Epithelial cell of esophagus (primary cell): ENCODE measurements at regions not wholly inside any gene's neighbourhood (a gene's known extent, or its start where the extent isn't known, plus 50 kb on each side); places are given as distances from the start of the nearest gene placed in this dataset.

Source experiments
- DNase-seq: peaks from one replicate; pipeline ENCODE4 v3.0.0; 2010; ENCODE audit warnings: low read depth
- H3K4me3 ChIP-seq: 2 replicates; pipeline ENCODE4 v1.5.1; 2011; ENCODE audit warnings: mild to moderate bottlenecking, low read length, control low read depth
- TF ChIP-seq, protein P1 (sequence below): IDR thresholded peaks from 2 replicates; pipeline ENCODE4 v1.5.1; 2011; ENCODE audit warnings: low read depth, mild to moderate bottlenecking, low read length, control low read depth, inconsistent platforms; ENCODE audit not compliant: insufficient read depth; ENCODE audit errors: missing control alignments

GRCh38 chr6:164720-165119 is 127.6 kb upstream of the DUSP22 start:
- DNase-seq: no peak
- TF ChIP-seq, protein P1, sequence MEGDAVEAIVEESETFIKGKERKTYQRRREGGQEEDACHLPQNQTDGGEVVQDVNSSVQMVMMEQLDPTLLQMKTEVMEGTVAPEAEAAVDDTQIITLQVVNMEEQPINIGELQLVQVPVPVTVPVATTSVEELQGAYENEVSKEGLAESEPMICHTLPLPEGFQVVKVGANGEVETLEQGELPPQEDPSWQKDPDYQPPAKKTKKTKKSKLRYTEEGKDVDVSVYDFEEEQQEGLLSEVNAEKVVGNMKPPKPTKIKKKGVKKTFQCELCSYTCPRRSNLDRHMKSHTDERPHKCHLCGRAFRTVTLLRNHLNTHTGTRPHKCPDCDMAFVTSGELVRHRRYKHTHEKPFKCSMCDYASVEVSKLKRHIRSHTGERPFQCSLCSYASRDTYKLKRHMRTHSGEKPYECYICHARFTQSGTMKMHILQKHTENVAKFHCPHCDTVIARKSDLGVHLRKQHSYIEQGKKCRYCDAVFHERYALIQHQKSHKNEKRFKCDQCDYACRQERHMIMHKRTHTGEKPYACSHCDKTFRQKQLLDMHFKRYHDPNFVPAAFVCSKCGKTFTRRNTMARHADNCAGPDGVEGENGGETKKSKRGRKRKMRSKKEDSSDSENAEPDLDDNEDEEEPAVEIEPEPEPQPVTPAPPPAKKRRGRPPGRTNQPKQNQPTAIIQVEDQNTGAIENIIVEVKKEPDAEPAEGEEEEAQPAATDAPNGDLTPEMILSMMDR: no peak
- no peak overlapping the region for H3K4me3 ChIP-seq

GRCh38 chr6:165263-165662 is 127.0 kb upstream of the DUSP22 start:
- H3K4me3 ChIP-seq: no peak overlapping the region
- TF ChIP-seq, protein P1: no peak
- DNase-seq: no peak

GRCh38 chr6:165906-166305 is 126.4 kb upstream of the DUSP22 start:
- no peak overlapping the region for H3K4me3 ChIP-seq
- TF ChIP-seq, protein P1: no peak
- DNase-seq: no peak

- peak; percentile 63 for DNase-seq
- TF ChIP-seq, protein P1: peak; percentile 51
- no peak overlapping the region for H3K4me3 ChIP-seq
Observed at GRCh38 chr6:168865-169455, 123.3 kb upstream of the DUSP22 start.

- TF ChIP-seq, protein P1: no peak
- H3K4me3 ChIP-seq: no peak overlapping the region
- no peak for DNase-seq
Observed at GRCh38 chr6:174036-174435, 118.3 kb upstream of the DUSP22 start.

DNA sequence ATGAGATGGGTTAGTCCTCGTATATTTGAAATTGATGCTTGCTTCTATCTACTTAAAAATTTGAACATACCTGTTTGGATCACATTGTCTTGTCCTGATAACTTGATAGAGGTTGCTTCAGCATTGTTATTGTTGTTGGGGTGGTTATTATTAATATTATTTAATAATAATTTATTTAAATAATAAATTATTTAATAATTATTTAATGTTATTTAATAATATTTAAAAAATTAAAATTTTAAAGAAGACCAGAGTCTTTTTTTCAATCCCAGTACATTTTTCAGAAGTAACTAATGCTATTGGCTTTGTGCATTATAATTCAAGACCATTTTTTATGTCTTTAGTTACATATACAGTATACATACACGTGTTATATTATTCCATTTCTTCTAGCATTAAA is 116.6 kb upstream of the DUSP22 start:
- TF ChIP-seq, protein P1: no peak
- H3K4me3 ChIP-seq: no peak overlapping the region
- DNase-seq: no peak

DNA sequence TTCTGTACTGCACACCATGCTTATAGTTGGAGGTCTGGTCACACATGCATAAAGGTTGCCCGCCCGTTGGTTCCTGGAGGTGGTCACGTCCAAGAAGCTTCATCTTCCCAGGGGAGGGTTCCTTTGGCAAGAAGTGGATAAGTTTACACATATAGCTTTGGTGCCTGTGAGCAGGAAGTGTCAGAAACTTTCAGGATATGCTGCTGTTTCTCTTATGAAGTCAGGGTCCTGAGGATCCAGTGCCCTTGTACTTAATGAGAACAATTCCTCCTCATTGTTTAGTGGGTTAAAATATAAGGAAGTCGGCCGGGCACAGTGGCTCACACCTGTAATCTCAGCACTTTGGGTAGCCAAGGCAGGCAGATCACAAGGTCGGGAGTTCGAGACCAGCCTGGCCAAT is 115.5 kb upstream of the DUSP22 start:
- no peak for DNase-seq
- no peak overlapping the region for H3K4me3 ChIP-seq
- TF ChIP-seq, protein P1: no peak
